ENCODE measurements at regions not wholly inside any gene's neighbourhood (a gene's known extent, or its start where the extent isn't known, plus 50 kb on each side); places are given as distances from the start of the nearest gene placed in this dataset.
"Not testable (repeated sequence)": the region's sequence is repeated elsewhere in the genome, so short reads cannot be mapped to it uniquely, and the experiment has no call there.

DNA sequence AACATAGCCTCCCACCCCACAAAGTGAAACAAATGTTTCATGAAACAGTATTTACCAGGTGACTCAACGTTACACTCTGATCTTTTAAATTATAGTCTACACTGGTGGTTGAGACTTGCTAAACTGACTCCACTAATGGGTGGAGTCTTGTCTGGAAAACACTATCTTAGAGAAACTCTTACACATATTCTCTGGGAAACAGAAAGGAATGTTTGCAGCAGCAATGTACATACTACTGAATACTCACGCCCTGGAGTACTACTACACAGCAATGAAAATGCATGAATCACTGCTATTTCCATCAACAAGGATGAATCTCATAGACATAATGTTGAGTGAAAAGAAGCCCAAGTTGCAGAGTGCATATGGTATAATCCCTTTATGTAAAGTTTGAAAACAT lies 208.5 kb upstream of the IGFBP7 start:
- no peak overlapping the region for H3K4me3 ChIP-seq (ENCODE audit: low read depth, low read length)
- TF ChIP-seq, protein P1, sequence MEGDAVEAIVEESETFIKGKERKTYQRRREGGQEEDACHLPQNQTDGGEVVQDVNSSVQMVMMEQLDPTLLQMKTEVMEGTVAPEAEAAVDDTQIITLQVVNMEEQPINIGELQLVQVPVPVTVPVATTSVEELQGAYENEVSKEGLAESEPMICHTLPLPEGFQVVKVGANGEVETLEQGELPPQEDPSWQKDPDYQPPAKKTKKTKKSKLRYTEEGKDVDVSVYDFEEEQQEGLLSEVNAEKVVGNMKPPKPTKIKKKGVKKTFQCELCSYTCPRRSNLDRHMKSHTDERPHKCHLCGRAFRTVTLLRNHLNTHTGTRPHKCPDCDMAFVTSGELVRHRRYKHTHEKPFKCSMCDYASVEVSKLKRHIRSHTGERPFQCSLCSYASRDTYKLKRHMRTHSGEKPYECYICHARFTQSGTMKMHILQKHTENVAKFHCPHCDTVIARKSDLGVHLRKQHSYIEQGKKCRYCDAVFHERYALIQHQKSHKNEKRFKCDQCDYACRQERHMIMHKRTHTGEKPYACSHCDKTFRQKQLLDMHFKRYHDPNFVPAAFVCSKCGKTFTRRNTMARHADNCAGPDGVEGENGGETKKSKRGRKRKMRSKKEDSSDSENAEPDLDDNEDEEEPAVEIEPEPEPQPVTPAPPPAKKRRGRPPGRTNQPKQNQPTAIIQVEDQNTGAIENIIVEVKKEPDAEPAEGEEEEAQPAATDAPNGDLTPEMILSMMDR (IDR thresholded peaks at IDR 0.05; ENCODE audit: low read depth, low read length), result no peak

DNA sequence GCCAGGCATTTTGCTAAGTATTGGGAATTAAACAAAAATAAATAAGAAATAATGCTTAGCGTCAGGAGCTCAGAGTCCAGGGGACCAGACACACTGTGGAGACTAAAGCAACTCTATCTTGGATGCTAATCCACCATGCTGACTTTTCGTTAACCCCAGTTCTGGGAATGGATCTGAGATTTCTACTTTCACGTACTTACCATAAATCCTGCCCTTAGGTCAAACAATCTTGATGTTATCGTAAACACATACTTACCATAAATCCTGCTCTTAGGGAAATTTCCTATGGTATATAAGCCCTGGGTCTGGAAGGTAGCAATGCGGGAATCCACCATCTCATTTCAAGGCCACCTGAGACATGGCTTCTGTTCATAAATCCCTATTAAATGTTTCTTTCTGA lies 204.5 kb upstream of the IGFBP7 start:
- H3K4me3 ChIP-seq (ENCODE audit: low read depth, low read length), result no peak overlapping the region
- TF ChIP-seq, protein P1 (IDR thresholded peaks at IDR 0.05; ENCODE audit: low read depth, low read length), result no peak

DNA sequence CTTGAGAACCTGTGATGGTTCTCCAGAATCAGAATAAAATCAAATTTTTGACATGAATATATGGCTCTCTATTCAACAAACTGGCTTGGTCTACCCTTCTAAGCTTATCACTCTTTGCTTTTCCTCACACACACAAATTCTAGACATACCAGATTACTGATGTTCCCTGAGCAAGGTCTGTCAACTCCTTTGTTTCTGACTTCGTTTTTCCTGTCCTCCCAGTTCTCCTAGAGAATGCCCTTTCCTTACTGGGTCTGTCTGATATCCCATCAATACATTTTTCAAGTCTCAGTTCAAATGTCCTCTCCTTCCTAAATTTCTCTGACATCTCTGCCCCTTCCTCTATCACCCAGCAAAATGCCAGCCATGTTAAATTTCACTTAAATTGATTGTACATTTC lies 202.1 kb upstream of the IGFBP7 start:
- TF ChIP-seq, protein P1 (IDR thresholded peaks at IDR 0.05; ENCODE audit: low read depth, low read length), result no peak
- no peak overlapping the region for H3K4me3 ChIP-seq (ENCODE audit: low read depth, low read length)

DNA sequence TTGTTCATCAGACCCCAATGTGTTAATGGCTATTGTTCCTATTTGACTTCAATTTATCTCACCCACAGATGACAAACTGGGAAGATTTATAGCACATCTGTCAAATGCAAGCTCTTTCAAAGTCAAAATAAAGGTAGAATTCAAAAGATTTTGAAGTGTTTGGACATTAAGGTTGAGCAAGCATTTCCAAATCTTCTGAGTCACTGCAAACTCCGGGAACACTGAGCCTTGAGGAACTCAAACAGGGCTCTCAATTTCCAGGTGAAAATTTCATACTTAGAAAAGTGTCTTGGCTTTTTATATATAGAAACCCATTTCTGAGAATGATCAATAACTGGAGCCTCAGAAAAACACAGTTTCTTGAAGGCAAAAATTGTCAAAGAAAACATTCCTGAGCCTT lies 199.5 kb upstream of the IGFBP7 start:
- no peak overlapping the region for H3K4me3 ChIP-seq (ENCODE audit: low read depth, low read length)
- TF ChIP-seq, protein P1 (IDR thresholded peaks at IDR 0.05; ENCODE audit: low read depth, low read length), result no peak

DNA sequence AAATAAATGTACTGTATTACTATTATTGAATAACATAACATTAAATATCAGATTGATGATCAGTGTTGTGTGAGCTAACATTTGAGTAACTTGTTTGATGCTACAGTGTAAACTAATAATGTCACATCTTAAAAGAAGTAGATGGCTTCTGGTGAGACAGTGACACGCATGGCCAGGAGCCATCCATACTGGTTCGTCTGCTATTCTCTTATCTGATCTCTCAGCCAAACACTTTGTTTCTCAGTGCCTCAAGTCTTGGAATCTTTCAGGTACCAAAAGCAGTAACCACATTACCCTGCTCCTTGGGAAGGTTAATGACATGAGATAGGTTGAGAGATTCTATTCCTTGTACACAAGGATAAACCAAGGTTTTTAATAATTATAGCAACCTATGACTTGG lies 198.1 kb upstream of the IGFBP7 start:
- H3K4me3 ChIP-seq (ENCODE audit: low read depth, low read length), result no peak overlapping the region
- TF ChIP-seq, protein P1 (IDR thresholded peaks at IDR 0.05; ENCODE audit: low read depth, low read length), result no peak

DNA sequence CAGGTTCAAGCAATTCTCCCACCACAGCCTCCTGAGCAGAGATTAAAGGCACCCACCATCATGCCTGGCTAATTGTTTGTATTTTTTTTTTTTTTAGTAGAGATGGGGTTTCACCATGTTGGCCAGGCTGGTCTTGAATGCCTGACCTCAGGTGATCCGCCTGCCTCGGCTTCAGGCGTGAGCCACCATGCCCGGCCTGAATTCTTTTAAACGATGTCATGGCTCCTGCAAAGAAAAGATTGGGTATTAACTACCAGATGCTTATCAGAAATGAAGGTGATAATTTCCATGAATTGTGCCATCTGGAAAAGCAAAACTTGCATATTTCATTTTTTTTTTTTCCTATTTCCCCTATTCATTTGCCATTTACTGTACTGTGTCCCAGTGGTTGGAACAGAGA lies 195.7 kb upstream of the IGFBP7 start:
- TF ChIP-seq, protein P1 (IDR thresholded peaks at IDR 0.05; ENCODE audit: low read depth, low read length), result no peak
- H3K4me3 ChIP-seq (ENCODE audit: low read depth, low read length), result no peak overlapping the region

DNA sequence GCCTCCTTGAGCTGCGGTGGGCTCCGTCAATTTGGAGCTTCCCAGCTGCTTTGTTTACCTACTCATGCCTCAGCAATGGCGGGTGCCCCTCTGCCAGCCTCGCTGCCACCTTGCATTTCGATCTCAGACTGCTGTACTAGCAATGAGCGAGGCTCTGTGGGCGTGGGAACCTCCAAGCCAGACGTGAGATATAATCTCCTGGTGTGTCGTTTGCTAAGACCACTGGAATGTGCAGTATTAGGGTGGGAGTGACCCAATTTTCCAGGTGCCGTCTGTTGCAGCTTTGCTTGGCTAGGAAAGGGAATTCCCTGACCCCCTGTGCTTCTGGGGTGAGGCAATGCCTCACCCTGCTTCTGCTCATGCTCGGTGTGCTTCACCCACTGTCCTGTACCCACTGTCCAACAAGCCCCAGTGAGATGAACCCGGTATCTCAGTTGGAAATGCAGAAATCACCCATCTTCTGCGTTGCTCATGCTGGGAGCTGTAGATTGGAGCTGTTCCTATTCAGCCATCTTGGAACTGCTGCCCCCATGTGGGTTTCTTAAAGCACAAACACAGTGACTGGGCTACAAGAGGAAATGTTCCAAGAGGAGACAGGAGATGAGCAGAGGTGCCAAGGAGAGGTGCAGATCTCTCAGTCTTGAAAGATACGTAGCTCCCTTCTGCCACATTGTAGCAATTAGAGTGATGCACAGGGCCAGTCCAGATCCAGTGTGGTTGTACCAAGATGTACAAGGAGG lies 193.0 kb upstream of the IGFBP7 start:
- TF ChIP-seq, protein P1 (IDR thresholded peaks at IDR 0.05; ENCODE audit: low read depth, low read length), result no peak
- no peak overlapping the region for H3K4me3 ChIP-seq (ENCODE audit: low read depth, low read length)

DNA sequence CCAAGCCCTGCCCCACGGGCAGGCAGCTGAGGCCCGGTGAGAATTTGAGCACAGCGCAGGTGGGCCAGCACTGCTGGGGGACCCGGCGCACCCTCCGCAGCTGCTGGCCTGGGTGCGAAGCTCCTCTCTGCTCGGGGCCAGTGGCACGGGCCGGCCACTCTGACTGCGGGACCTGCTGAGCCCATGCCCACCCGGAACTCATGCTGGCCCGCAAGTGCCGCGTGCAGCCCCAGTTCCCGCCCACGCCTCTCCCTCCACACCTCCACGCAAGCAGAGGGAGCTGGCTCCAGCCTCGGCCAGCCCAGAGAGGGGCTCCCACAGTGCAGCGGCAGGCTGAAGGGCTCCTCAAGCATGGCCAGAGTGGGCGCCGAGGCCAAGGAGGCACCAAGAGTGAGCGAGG lies 190.1 kb upstream of the IGFBP7 start:
- not testable (repeated sequence) for H3K4me3 ChIP-seq (ENCODE audit: low read depth, low read length)

All from WI38 (cell line).